ENCODE measurements at regions not wholly inside any gene's neighbourhood (a gene's known extent, or its start where the extent isn't known, plus 50 kb on each side); places are given as distances from the start of the nearest gene placed in this dataset.

DNA sequence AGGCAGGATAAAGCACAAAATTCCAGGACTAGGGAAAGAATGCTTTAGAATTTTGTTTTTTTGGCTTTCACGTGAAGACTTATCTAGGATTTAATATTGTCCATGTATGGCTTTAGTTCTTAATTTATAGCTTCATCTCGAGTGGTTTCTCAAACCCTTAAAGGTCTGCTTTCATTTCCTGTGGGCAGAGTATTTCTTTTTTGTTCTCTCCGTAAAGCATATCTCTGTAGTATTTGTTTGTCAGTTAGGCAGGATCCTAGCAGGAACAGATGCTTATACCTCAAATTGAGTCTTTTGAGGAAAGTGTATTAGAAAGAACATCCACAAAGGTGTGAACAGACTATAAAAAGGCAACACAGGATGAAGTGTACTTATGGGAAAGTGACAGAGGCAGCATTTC, 697.1 kb upstream of the SEL1L start:
- ATAC-seq (ENCODE audit: low read depth): no peak
- no peaks in the 10 kb centered on the region for H3K27me3 ChIP-seq (ENCODE audit: insufficient read depth, poor library complexity, severe bottlenecking)
- no peaks in the 10 kb centered on the region for H3K4me1 ChIP-seq (ENCODE audit: insufficient read depth, poor library complexity, severe bottlenecking)
- no peak for DNase-seq (ENCODE audit: low spot score)
- no peak overlapping the region for H3K4me3 ChIP-seq (ENCODE audit: severe bottlenecking)
- H3K9me3 ChIP-seq (ENCODE audit: severe bottlenecking): no peaks in the 10 kb centered on the region
- TF ChIP-seq, protein P1, sequence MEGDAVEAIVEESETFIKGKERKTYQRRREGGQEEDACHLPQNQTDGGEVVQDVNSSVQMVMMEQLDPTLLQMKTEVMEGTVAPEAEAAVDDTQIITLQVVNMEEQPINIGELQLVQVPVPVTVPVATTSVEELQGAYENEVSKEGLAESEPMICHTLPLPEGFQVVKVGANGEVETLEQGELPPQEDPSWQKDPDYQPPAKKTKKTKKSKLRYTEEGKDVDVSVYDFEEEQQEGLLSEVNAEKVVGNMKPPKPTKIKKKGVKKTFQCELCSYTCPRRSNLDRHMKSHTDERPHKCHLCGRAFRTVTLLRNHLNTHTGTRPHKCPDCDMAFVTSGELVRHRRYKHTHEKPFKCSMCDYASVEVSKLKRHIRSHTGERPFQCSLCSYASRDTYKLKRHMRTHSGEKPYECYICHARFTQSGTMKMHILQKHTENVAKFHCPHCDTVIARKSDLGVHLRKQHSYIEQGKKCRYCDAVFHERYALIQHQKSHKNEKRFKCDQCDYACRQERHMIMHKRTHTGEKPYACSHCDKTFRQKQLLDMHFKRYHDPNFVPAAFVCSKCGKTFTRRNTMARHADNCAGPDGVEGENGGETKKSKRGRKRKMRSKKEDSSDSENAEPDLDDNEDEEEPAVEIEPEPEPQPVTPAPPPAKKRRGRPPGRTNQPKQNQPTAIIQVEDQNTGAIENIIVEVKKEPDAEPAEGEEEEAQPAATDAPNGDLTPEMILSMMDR (IDR thresholded peaks at IDR 0.05; ENCODE audit: poor library complexity, severe bottlenecking): no peak
- no peak overlapping the region for H3K27ac ChIP-seq (ENCODE audit: poor library complexity, severe bottlenecking)
- no peaks in the 10 kb centered on the region for H3K36me3 ChIP-seq (ENCODE audit: low read depth)

DNA sequence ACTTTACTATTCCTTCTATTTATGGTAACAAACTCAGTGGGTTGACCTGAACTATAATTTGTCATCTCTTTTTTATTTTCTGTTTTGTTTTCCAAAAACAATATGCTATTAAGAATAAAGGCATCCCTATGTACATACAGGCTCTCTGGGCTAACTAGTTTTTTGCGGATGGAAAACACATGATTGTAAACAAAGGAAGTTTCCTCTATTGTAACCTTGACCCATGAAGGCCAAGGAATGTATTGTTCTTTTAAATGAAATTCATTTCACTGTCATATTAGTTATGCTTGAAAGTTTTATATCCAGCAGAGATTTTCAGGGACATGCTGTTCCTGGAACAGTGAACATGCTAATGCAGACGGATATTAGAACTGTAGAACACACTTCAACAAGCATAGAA, 705.0 kb upstream of the SEL1L start:
- Histone ChIP-seq H3K4me1 (ENCODE audit: insufficient read depth, poor library complexity, severe bottlenecking) (no peaks in the 10 kb centered on the region), H3K4me3 (ENCODE audit: severe bottlenecking) (no peak overlapping the region), H3K27ac (ENCODE audit: poor library complexity, severe bottlenecking) (no peak overlapping the region), H3K9me3 (ENCODE audit: severe bottlenecking) (peaks cover 2% of the 10 kb centered on the region), H3K36me3 (ENCODE audit: low read depth) (no peaks in the 10 kb centered on the region), H3K27me3 (ENCODE audit: insufficient read depth, poor library complexity, severe bottlenecking) (no peaks in the 10 kb centered on the region)
- ATAC-seq (ENCODE audit: low read depth) (no peak), DNase-seq (ENCODE audit: low spot score) (no peak)
- TF ChIP-seq, protein P1 (IDR thresholded peaks at IDR 0.05; ENCODE audit: poor library complexity, severe bottlenecking): no peak

- ATAC-seq (ENCODE audit: low read depth): no peak
- DNase-seq (ENCODE audit: low spot score): no peak
- Histone ChIP-seq H3K4me1 (ENCODE audit: insufficient read depth, poor library complexity, severe bottlenecking) (no peaks in the 10 kb centered on the region), H3K36me3 (ENCODE audit: low read depth) (no peaks in the 10 kb centered on the region), H3K9me3 (ENCODE audit: severe bottlenecking) (peaks cover 2% of the 10 kb centered on the region), H3K27ac (ENCODE audit: poor library complexity, severe bottlenecking) (no peak overlapping the region), H3K4me3 (ENCODE audit: severe bottlenecking) (no peak overlapping the region), H3K27me3 (ENCODE audit: insufficient read depth, poor library complexity, severe bottlenecking) (no peaks in the 10 kb centered on the region)
- TF ChIP-seq, protein P1 (IDR thresholded peaks at IDR 0.05; ENCODE audit: poor library complexity, severe bottlenecking): no peak
These were observed 705.6 kb upstream of the SEL1L start for GRCh38 chr14:82239223-82239622.

GRCh38 chr14:82244791-82245190, 711.1 kb upstream of the SEL1L start:
- ATAC-seq (ENCODE audit: low read depth): no peak
- Histone ChIP-seq H3K4me3 (ENCODE audit: severe bottlenecking) (no peak overlapping the region), H3K27me3 (ENCODE audit: insufficient read depth, poor library complexity, severe bottlenecking) (peaks cover 4% of the 10 kb centered on the region), H3K27ac (ENCODE audit: poor library complexity, severe bottlenecking) (no peak overlapping the region), H3K36me3 (ENCODE audit: low read depth) (no peaks in the 10 kb centered on the region), H3K9me3 (ENCODE audit: severe bottlenecking) (peaks cover 2% of the 10 kb centered on the region), H3K4me1 (ENCODE audit: insufficient read depth, poor library complexity, severe bottlenecking) (no peaks in the 10 kb centered on the region)
- TF ChIP-seq, protein P1 (IDR thresholded peaks at IDR 0.05; ENCODE audit: poor library complexity, severe bottlenecking): no peak
- DNase-seq (ENCODE audit: low spot score): no peak

DNA sequence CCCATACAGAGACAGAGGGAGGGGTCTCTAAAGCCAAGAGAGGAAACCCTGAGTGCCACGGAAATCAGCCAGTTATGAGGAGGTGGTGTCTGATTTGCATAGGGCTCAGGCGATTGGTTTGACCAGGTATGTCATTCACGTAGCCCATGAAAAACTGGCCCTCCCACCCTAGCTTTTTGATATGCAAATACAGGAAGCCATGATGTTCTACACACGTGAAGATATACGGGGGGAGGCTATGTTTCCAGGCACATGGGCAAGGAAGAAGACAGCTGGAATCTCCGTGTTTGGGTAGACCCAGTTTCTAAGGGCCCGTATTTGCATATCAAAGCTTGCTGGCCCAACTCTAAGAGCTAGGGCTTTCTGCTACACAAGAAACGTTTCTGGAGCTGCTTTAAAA, 717.8 kb upstream of the SEL1L start:
- H3K4me3 ChIP-seq (ENCODE audit: severe bottlenecking): no peak overlapping the region
- H3K27ac ChIP-seq (ENCODE audit: poor library complexity, severe bottlenecking): no peak overlapping the region
- H3K4me1 ChIP-seq (ENCODE audit: insufficient read depth, poor library complexity, severe bottlenecking): no peaks in the 10 kb centered on the region
- DNase-seq (ENCODE audit: low spot score): no peak
- no peaks in the 10 kb centered on the region for H3K27me3 ChIP-seq (ENCODE audit: insufficient read depth, poor library complexity, severe bottlenecking)
- H3K36me3 ChIP-seq (ENCODE audit: low read depth): no peaks in the 10 kb centered on the region
- TF ChIP-seq, protein P1 (IDR thresholded peaks at IDR 0.05; ENCODE audit: poor library complexity, severe bottlenecking): no peak
- no peak for ATAC-seq (ENCODE audit: low read depth)
- peaks cover 6% of the 10 kb centered on the region for H3K9me3 ChIP-seq (ENCODE audit: severe bottlenecking)

Data from RWPE2 (cell line).